IPS DF 4.7 (cell line): ENCODE measurements at regions not wholly inside any gene's neighbourhood (a gene's known extent, or its start where the extent isn't known, plus 50 kb on each side); places are given as distances from the start of the nearest gene placed in this dataset.

ENCODE experiments used
- DNase-seq: peaks from one replicate; pipeline ENCODE4 v3.0.0-alpha.2; 2013; ENCODE audit warnings: low spot score; ENCODE audit errors: extremely low read depth

GRCh38 chr18:77822632-77823031 is 573.0 kb downstream of the GALR1 start:
- DNase-seq = no peak

DNA sequence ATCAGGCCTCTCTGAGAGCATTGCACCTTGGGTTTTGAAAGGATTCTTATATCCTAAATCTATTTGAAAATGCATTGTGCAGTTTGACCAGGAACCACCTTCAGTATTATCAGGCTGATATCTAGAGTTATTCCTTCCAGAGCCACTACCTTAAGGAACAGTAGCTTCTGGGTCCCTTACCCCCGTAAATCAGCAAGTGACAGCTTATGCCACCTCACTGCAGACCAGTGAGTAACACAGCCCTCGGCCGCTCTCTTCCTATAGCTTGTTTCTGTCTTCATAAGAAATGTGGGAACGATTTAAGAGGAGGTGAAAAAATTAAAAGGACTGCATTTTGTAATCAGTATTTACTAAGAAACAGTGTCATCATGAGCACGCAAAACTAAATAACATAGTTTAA is 584.2 kb downstream of the GALR1 start:
- DNase-seq = no peak

GRCh38 chr18:77851802-77852201 is 602.2 kb downstream of the GALR1 start:
- DNase-seq = no peak

DNA sequence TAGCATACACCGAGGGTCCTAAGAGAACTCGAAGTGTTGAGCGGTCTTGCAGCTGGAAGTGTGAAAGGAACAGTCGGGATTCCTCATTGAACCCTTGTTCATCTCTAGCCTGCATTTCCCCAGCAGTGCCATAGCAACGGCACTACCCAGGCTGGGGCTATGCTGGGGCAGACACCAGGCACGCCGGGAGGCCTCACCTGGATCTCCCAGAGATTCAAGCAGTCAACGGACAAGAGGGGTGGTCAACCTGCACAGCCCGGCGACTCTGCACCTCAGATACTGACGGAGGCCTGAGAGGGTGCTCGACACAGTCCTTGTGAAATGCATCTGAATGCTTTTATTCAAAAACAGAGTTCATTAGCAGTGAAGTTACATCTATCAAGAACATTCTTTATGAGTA is 604.2 kb downstream of the GALR1 start:
- no peak for DNase-seq

DNA sequence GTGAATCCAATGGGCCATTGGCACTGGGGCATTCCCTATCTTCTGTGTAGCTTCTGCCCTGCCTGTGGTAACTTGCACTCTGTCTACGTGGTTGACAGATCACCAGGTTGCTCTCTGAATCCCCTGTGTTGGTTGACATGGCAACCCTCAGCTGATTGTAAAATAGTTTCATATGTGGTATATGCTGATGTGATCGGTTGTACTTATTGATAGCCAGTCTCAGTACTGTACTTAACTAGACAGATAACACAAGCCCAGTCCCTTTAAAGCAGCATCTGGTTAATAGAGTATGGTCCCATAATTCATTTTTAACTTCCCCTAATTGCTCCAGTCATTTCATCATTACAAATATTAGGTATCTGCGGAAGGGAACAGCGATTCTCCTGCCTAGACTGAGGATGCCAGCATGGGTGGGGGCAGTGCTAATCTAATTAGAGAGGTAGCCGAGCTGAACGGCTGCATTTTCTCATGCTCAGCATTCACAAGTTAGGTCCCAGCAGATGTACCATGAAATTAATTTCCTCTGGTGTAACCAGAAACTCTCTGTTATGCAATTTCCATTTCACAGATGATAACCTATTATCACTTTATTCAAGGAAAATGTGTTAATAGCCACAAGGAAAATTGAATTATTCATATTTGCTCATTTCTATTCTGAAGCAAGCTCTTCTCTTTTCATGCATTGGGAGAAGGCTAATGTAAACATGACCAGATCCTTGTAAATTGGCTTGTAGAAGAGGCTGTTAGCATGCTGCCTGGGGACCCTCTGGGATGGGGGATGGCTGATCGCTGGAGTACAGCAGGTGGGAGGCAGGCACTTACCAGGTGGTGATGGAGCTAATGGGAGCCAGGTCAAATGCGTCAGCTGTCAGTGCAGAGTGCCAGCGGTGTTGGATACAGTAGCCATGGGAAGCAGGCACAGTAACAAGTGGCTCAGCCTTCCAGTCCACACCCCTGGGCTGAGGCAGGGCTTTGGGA is 608.3 kb downstream of the GALR1 start:
- no peak for DNase-seq

DNA sequence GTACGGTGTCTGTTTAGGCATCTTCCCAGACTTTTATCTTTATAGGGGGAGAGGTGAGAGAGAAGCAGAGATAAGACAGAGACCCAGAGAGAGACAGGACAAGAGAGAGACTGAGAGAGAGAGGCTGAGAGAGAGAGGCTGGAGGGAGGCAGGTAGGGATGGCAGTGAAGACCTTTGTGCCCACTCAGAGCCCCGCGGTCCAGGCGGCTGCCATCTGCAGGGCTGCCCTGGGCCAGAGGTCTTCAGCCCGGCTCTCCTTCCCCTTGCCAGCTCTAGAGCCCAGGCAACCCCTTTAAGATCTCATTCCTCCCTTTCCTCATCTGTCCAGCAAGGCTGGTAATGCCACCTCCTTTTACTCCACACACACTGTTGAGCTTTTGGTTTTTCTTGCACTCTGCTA is 610.0 kb downstream of the GALR1 start:
- DNase-seq = no peak

GRCh38 chr18:77862066-77862757 is 612.6 kb downstream of the GALR1 start:
- DNase-seq = no peak

GRCh38 chr18:77865853-77866252 is 616.2 kb downstream of the GALR1 start:
- DNase-seq = no peak

DNA sequence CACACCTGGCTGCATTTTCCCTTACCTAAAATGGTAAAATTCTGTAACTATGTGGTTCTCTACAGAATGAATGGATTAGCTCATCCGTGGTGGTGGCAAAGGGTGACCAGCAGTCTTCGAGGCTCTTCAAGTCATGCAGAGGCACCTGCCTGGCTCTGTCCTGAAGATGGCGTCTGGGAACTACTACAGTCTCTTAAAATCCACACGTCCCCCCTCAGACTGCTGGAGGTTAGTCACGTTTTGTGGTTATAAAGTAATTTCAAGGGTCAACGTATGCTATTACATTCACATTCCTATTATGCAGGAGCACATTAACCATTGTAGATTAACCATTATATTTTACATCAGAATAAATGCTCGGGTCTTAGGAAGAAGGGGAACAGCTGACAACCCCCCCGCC is 616.7 kb downstream of the GALR1 start:
- DNase-seq = no peak

DNA sequence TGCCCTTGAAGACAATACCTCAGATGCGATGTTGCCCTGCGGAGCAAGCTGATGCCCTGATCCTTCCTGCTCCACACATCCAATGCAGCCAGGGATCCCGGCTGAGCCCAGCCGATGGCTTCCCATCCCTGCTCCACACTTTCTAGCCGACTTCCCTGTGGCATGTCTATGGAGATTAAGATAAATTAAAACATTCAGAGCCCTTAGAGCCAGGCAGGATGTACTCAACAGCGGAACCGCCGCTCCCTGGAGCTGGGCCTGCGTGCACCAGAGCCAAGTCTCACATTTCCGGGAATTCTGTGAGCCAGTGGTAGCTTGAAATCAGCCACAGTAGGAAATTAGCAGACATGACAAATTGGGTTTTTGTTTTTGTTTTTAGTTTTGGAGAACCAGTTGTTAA is 620.6 kb downstream of the GALR1 start:
- no peak for DNase-seq

DNA sequence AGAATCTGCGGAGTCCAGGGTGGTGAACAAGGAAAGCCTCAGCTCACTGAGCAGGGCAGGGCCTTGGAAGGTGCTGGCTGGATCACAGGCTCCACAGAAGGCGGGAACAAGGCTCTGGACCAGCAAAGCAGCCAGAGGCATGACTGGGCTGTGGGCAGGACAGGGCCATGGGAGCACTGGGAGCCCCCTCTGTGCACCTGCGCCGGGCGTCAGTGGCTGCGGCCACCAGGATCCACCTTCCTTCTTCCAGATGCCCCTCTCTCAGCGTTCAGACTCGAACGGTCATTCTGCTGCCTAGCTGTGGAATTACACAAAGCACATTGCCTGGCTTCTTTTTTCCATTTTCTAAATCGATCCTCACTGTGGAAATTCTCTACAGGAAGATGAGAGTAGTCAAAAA is 621.2 kb downstream of the GALR1 start:
- DNase-seq = no peak

DNA sequence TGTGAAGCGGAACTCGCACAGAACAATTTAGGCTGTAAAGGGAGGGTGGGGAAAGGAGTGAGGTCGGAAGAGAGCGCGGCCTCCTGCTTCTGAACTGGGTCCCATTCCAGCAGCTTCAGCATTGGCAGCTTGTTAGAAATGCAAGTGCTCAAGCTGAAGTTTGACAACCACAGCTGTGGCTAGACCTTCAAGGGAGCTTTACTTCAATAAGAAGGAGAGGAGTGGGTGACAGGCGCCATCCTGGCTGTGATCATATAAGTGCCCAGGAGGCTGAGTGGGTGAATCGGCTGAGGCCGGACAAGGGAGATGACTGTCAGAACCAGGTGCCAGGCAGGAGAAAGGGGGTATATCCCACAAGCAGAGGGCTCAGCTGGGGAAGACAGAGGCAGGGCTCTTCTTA is 622.5 kb downstream of the GALR1 start:
- no peak for DNase-seq

GRCh38 chr18:77876319-77876865 is 626.7 kb downstream of the GALR1 start:
- no peak for DNase-seq

DNA sequence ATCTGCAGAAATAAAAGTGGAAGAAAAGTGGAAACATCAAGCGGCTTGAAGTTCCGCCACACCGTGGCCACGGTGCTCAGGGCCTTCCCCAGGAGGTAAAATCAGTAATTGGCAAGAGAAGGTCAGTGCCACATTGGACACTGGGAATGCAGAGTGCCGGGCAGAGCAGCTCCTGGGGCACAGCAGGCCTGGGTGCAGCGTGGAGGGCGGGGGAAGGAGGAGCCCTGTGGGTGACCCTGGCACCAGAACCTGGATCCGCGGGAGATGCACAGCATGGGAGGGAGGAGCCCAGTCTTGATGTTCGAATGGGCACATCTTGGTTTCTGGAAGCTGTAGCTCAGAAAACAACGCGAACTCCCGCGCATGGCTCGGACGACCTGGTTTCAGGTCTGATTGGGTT is 630.2 kb downstream of the GALR1 start:
- no peak for DNase-seq

GRCh38 chr18:77884454-77884853 is 634.8 kb downstream of the GALR1 start:
- no peak for DNase-seq

GRCh38 chr18:77894060-77894459 is 644.4 kb downstream of the GALR1 start:
- no peak for DNase-seq

DNA sequence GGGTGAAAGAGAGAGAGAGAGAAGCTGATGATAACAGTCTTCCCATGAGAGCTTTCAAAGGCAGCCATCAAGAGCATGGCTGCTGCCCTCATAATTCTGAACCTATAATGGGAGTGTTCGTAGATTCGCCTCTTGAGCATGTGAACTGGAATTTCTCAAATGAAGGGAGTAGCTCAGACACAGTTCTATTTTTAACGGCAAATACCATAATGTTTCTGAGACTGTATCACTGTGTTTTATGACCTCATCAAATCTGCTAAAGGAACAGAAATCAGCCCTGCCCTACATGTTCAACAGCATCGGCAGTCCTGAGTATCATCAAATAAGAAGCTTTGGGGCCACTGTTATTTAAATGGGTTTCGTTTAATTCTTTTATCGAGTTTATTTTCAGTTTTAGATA is 645.6 kb downstream of the GALR1 start:
- no peak for DNase-seq

GRCh38 chr18:77896586-77897252 is 647.1 kb downstream of the GALR1 start:
- DNase-seq = no peak

DNA sequence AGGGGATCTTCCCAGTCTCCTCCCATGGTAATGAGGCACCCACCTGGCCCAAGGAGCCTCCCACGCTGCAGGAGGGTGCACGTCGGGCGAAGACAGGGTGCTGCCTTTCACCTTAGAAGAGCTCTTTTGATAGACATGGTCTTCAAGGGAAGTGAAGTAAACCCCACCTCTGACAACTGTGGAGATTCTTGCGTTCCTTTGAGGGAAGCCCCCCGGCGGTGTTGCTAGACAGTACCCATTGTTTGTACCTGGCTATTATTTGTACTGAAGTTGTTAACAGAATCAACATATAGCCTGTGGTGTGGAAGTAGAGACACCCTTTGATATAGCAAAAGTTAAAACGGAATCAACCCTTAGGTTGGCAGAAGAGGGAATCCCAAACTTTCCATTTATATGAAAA is 648.0 kb downstream of the GALR1 start:
- DNase-seq = no peak

- DNase-seq = peak; percentile 11
These were observed 650.5 kb downstream of the GALR1 start for GRCh38 chr18:77899972-77900754.

GRCh38 chr18:77905011-77905410 is 655.4 kb downstream of the GALR1 start:
- DNase-seq = no peak
